ENCODE measurements at regions not wholly inside any gene's neighbourhood (a gene's known extent, or its start where the extent isn't known, plus 50 kb on each side); places are given as distances from the start of the nearest gene placed in this dataset.

- RAD21 ChIA-PET (ENCODE audit: unreplicated experiment) = interaction anchor here (0.7 kb wide), 1 partner anchor 94 kb away, joined by 3 read pairs; no protein-coding TSS in a partner anchor
- ATAC-seq (no peak), DNase-seq (ENCODE audit: low read depth, low spot score) (no peak), FAIRE-seq (no peak)
- SMC1A ChIA-PET (ENCODE audit: uncharacterized antibody, unreplicated experiment) = interaction anchor here (2.2 kb wide), 1 partner anchor 21 kb away, joined by 6 read pairs; no protein-coding TSS in a partner anchor
- intact Hi-C loops (cut with micrococcal nuclease; ENCODE audit: unreplicated experiment) = no loop called here
- Histone ChIP-seq H3K27ac (ENCODE audit: control insufficient read depth, insufficient read depth) (no peak overlapping the region), H3K79me2 (ENCODE audit: control insufficient read depth, insufficient read depth, low read length) (no peaks in the 10 kb centered on the region), H3K36me3 (ENCODE audit: control insufficient read depth in 2 of 2, insufficient read depth in 2 of 2, low read length in 1 of 2) (no peaks in the 10 kb centered on the region), H2AFZ (ENCODE audit: control insufficient read depth, low read depth, low read length) (no peak overlapping the region), H4K20me1 (ENCODE audit: control insufficient read depth, insufficient read depth) (no peaks in the 10 kb centered on the region), H3K4me2 (ENCODE audit: control insufficient read depth, insufficient read depth) (no peak overlapping the region), H3K4me3 (no peak overlapping the region), H3K9ac (ENCODE audit: control insufficient read depth, insufficient read depth, low read length) (no peak overlapping the region), H3K4me1 (ENCODE audit: control insufficient read depth, insufficient read depth, low read length) (no peaks in the 10 kb centered on the region), H3K27me3 (replicated peaks in 1 of 2; ENCODE audit: control insufficient read depth in 2 of 2, insufficient read depth in 2 of 2, low read length in 1 of 2) (no peaks in the 10 kb centered on the region), H3K9me3 (replicated peaks; ENCODE audit: control insufficient read depth, insufficient read depth, low read length) (no peaks in the 10 kb centered on the region; the same call in 1 of the 3 replicates)
- no peak for TF ChIP-seq RUNX3 (IDR thresholded peaks at IDR 0.05; ENCODE audit: low read length)
- TF ChIP-seq ZNF217 (IDR thresholded peaks at IDR 0.05) = no peak
- no peak for TF ChIP-seq PAX5 (IDR thresholded peaks at IDR 0.05; ENCODE audit: borderline replicate concordance, low read depth, low read length)
- TF ChIP-seq USF1 (IDR thresholded peaks at IDR 0.05; ENCODE audit: borderline replicate concordance, extremely low read length, insufficient read depth, low read depth, low read length) = no peak
- TF ChIP-seq NKRF (conservative IDR thresholded peaks at IDR 0.05) = no peak
- no peak for TF ChIP-seq SPI1 (IDR thresholded peaks at IDR 0.05; ENCODE audit: borderline replicate concordance, insufficient read depth, low read depth, low read length)
- TF ChIP-seq MEF2B (IDR thresholded peaks at IDR 0.05; ENCODE audit: partially characterized antibody, poor library complexity, severe bottlenecking) = no peak
- no peak for TF ChIP-seq IRF4 (IDR thresholded peaks at IDR 0.05; ENCODE audit: low read depth, low read length)
- no peak for TF ChIP-seq KLF5 (IDR thresholded peaks at IDR 0.05; ENCODE audit: partially characterized antibody)
- TF ChIP-seq ASH2L (IDR thresholded peaks at IDR 0.05; ENCODE audit: borderline replicate concordance, low read depth) = no peak
- no peak for TF ChIP-seq CEBPB (IDR thresholded peaks at IDR 0.05; ENCODE audit: borderline replicate concordance in 1 of 2, low read depth in 2 of 2, low read length in 2 of 2)
- no peak for TF ChIP-seq YY1 (IDR thresholded peaks at IDR 0.05; ENCODE audit: low read depth, low read length)
- no peak for TF ChIP-seq SMARCA5 (IDR thresholded peaks at IDR 0.05)
- no peak for TF ChIP-seq PAX8 (IDR thresholded peaks at IDR 0.05)
- no peak for TF ChIP-seq POLR2A (IDR thresholded peaks at IDR 0.05; ENCODE audit: low read depth, low read length)
- TF ChIP-seq HDAC6 (IDR thresholded peaks at IDR 0.05; ENCODE audit: unreplicated experiment) = no peak
- TF ChIP-seq NFYB (IDR thresholded peaks at IDR 0.05; ENCODE audit: insufficient read depth, low read depth, low read length) = no peak
- TF ChIP-seq PKNOX1 (IDR thresholded peaks at IDR 0.05) = no peak
- TF ChIP-seq YBX1 (IDR thresholded peaks at IDR 0.05) = no peak
- TF ChIP-seq HSF1 (IDR thresholded peaks at IDR 0.05; ENCODE audit: low read depth, low read length) = no peak
- no TSS peak for BruUV-seq (replicated peaks)
- WGBS (ENCODE audit: insufficient coverage, insufficient replicate concordance, low lambda C conversion rate, missing lambda C conversion rate) = 58% methylated on average over 6 of the region's 6 CpGs
- in situ Hi-C loops (cut with MboI) = no loop called here
- CTCF ChIA-PET = no interaction called here
- POLR2A ChIA-PET = interaction anchor here (0.7 kb wide), 1 partner anchor 1060 kb away, joined by 4 read pairs; no protein-coding TSS in a partner anchor
Observed at GRCh38 chr2:9071584-9072124, 68.2 kb upstream of the MBOAT2 start.
